HG03558 (cell line): ENCODE measurements at regions not wholly inside any gene's neighbourhood (a gene's known extent, or its start where the extent isn't known, plus 50 kb on each side); places are given as distances from the start of the nearest gene placed in this dataset.

Source experiments
- ATAC-seq: cut with Tn5 transposase; IDR thresholded peaks from one replicate; pipeline ENCODE4 v1.9.1; 2021; ENCODE audit warnings: moderate number of reproducible peaks; ENCODE audit not compliant: unreplicated experiment; ENCODE audit errors: extremely low read depth

GRCh38 chr7:86949779-86950260 is 109.6 kb downstream of the ELAPOR2 start:
- no peak for ATAC-seq

GRCh38 chr7:86949052-86949778 is 110.2 kb downstream of the ELAPOR2 start:
- peak; percentile 95 for ATAC-seq

DNA sequence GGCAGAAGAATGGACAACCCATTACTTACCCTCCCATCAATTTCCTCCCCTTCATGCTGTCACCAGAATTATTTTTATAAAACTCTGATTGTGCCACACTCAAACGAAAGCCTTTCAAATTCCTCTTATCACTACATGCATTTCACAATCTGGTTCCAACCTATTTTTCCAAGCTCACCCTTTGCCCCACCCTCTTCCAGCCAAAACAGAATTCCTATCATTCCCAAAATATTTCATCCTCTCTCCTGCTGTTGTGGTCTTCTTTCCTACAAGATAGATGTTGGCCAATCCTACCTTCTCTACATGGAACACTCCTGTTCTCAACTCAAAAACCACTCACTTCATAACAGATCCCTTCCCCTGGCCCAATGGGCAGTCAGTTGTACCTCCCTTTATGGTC is 111.5 kb downstream of the ELAPOR2 start:
- ATAC-seq, result no peak

DNA sequence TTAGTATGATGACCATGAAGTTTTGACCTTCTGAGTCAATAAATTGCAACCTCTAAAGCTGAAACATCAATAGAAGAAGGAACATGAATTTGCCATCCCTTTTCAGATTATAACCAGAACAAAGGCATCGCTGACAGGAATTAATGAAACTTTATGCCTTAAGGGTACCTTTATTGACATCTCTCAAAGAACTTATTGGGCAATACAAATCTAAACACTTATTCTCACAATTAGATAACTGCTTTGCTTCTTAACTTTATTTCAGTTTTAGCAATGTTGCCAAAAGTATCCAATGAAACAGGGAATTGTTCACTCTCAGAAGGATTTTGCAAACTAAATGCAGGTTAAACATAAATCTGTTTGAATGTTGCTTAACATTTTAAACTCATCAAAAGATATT is 116.0 kb downstream of the ELAPOR2 start:
- ATAC-seq, result no peak

DNA sequence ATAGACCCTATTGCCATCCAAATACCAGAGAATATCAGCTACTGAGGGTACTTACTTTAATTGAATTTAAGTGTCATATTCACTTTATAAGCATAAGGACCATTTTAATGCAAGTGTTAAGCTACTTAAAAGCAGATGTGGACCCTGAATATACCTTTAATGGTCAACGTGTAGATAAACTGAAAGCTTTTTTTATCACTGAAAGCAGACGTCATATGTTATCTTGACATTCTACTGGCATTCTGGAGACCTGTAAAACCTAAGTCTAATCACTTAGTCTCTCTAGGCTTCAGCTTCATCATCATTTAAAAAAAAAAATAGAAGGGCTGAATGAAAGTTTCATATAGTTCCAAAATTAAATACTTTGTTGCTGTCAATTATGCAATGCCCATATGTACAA is 116.5 kb downstream of the ELAPOR2 start:
- ATAC-seq, result no peak

DNA sequence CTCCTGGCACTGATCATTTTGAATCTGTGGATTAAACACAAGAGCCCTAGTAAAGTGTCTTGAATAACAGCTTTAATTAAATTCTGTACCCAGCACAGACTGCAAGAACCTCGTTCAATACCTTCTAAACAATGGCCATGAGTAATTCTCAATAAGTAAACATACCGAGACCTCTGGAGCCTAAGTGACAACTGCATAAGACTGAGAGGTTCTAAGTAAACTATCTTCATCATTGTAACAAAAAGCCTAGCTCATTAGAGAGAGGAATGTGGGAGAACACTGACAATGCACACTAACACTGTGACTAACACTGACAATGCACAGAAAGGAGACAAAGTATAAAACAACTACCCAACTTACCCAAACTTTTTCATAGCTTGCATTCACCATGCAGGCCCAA is 117.4 kb downstream of the ELAPOR2 start:
- no peak for ATAC-seq

- no peak for ATAC-seq
These were observed 120.1 kb downstream of the ELAPOR2 start for GRCh38 chr7:86939197-86939814.

GRCh38 chr7:86937363-86937878 is 122.0 kb downstream of the ELAPOR2 start:
- no peak for ATAC-seq

GRCh38 chr7:86933295-86933845 is 126.1 kb downstream of the ELAPOR2 start:
- ATAC-seq, result no peak

GRCh38 chr7:86932038-86932512 is 127.4 kb downstream of the ELAPOR2 start:
- no peak for ATAC-seq

- ATAC-seq, result no peak
These were observed 128.0 kb downstream of the ELAPOR2 start for GRCh38 chr7:86931439-86931838.

- ATAC-seq, result no peak
These were observed 128.7 kb downstream of the ELAPOR2 start for GRCh38 chr7:86930554-86931307.

DNA sequence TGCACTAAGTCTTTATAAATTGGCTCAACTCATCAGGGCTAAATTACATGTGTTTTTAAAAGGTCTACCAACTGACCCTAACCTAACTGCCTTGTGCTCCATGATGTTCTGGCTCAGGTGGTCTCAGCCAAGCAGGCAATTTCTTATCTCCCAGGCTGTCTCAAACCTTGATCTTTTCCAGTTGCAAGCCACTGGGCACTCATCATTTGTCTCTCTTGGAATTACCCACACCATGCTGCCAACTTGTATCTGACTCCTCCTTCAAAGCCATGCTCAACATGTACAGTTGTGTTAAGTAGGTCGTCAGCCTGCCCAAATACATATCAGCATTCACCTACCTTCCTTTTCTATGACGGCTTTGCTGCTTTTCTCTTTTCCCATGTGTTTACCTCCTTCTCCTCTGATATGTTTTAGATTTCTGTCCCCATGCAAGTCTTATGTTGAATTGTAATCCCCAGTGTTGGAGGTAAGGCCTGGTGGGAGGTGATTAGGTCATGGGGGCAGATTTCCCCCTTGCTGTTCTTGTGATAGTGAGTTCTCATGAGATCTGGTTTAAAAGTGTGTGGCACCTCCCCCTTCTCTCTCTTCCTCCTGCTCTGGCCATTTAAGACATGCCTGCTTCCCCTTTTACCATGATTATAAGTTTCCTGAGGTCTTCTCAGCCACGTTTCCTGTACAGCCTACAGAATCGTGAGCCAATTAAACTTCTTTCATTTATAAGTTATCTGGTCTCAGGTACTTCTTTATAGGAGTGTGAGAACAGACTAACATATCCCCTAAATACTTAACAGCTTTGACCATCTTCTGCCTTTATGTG is 130.0 kb downstream of the ELAPOR2 start:
- no peak for ATAC-seq

- ATAC-seq, result no peak
These were observed 131.1 kb downstream of the ELAPOR2 start for GRCh38 chr7:86928308-86928707.

- ATAC-seq, result no peak
These were observed 132.7 kb downstream of the ELAPOR2 start for GRCh38 chr7:86926732-86927131.

GRCh38 chr7:86925221-86925620 is 134.2 kb downstream of the ELAPOR2 start:
- no peak for ATAC-seq

GRCh38 chr7:86923527-86923926 is 135.9 kb downstream of the ELAPOR2 start:
- ATAC-seq, result no peak

GRCh38 chr7:86920154-86920553 is 139.3 kb downstream of the ELAPOR2 start:
- ATAC-seq, result no peak

DNA sequence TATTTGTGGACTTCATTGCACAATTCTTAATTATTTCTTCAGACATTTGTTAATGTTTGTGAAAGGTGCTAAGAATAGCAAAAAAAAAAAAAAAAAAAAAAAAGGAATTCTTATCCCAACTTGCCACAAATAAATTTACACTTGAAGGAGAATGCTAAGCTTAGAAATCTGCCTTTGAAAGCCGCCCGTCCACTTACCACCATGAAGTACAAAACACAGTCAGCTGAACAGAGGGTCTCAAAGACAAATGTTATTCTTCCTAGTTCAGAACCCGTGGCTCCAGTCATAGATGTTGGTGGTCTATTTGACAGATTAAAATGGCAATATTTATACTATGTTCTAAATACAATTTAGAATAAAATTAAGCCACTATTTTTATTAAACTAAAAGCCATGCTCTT is 141.2 kb downstream of the ELAPOR2 start:
- ATAC-seq, result no peak
